CD4-positive, alpha-beta T cell treated with Interleukin-17A for 1 hour (primary cell): ENCODE measurements at regions not wholly inside any gene's neighbourhood (a gene's known extent, or its start where the extent isn't known, plus 50 kb on each side); places are given as distances from the start of the nearest gene placed in this dataset.
"Not testable (repeated sequence)": the region's sequence is repeated elsewhere in the genome, so short reads cannot be mapped to it uniquely, and the experiment has no call there.

Experiments used
- DNase-seq: peaks from one replicate; pipeline ENCODE4 v3.0.0-alpha.2; 2020

GRCh38 chr12:119931402-119931801 is 54.3 kb upstream of the CIT start:
- no peak for DNase-seq

DNA sequence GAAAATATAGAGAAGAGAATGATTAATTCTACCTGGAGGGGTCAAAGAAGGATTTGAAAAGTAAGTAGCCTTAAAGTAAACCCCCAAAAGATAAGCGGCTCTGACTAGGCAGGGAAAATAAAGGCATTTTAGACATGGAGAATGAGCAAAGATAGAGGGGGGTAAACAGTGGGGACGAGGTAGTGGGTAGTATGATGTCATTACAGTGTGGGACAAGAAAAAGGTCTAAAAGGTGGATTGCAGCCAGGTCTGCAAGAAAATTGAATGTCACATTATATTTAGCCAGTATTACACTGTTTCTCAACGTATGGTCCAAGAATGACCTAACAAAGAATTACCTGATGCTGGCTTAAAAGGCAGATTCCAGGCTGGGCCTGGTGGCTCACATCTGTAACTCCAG is 55.8 kb upstream of the CIT start:
- DNase-seq: no peak

DNA sequence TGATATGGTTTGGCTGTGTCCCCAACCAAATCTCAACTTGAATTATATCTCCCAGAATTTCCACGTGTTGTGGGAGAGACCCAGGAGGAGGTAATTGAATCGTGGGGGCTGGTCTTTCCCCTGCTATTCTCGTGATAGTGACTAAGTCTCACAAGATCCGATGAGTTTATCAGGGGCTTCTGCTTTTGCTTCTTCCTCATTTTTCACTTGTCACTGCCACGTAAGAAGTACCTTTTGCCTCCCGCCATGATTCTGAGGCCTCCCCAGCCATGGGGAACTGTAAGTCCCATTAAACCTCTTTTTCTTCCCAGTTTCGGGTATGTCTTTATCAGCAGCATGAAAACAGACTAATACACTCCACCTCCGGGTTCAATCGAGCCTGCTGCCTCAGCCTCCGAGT is 54.3 kb upstream of the BICDL1 start:
- not testable (repeated sequence) for DNase-seq

DNA sequence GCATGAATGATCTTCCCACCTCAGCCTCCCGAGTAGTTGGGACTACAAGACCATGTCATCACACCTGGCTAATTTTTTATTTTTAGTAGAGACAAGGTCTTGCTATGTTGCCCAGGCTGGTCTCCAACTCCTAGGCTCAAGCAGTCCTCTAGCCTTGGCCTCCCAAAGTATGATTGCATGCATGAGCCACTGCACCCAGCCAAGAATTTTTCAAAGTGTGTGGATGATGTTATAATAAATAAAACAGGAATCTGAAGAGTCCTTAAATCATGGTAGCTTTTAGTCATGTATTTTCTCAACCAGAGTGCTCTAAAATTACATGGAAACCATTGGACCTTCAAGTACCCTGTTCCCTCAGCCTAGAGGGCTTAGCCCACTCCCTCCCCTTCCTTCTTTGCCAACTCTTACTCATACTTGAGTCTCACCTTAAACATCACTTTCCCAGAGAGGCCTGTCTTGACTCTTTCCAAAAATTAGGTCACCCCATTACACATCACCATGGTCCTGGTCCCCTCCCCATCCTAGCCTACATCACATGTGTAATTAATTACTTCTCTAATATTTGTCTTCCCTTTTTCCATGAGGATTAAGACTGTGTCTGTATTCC is 52.2 kb upstream of the BICDL1 start:
- no peak for DNase-seq

GRCh38 chr12:119938049-119938667 is 50.9 kb upstream of the BICDL1 start:
- peak; percentile 72 for DNase-seq
